GM21723 (cell line): ENCODE measurements at regions not wholly inside any gene's neighbourhood (a gene's known extent, or its start where the extent isn't known, plus 50 kb on each side); places are given as distances from the start of the nearest gene placed in this dataset.

Experiments
- ATAC-seq: cut with Tn5 transposase; IDR thresholded peaks from one replicate; pipeline ENCODE4 v1.9.1; 2021; ENCODE audit warnings: mild to moderate bottlenecking, moderate library complexity; ENCODE audit not compliant: unreplicated experiment

DNA sequence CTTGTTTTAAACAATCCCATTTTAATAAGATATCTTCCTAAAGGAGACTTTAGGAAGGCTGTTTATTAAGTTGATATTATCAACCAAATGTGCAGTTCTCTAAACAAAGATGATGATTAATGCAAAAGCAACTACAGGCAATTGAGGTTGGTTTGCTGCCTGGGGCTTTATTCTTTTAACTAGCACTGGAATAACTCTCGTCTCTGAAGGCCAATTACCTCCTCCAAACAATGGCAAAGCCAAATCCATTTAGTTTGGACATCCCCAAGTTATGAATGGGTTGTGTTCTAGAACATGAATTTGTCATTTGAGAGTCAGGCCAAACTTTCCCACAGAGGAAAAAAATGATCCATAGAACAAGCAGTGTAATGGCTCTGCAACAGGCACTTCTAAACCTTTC lies 114.1 kb downstream of the SLC16A9 start:
- no peak for ATAC-seq

DNA sequence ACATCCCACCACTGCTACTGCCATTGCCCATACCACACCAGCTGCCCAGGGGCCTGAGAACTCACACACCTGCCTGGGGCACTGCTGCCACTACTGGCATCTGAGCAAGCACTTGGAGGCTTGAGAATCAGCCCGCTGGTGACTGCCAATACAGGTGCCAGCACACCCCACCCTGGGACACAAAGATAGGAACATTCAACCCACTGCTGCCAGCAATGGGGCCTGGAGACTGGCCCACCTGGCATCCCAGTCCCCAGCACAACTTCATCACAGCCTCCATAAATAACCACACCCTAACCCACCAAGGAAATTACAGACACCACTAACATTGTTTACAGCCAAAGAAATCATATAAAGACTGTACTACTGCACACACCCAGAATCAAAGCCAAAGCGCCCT lies 115.9 kb downstream of the SLC16A9 start:
- ATAC-seq: no peak

DNA sequence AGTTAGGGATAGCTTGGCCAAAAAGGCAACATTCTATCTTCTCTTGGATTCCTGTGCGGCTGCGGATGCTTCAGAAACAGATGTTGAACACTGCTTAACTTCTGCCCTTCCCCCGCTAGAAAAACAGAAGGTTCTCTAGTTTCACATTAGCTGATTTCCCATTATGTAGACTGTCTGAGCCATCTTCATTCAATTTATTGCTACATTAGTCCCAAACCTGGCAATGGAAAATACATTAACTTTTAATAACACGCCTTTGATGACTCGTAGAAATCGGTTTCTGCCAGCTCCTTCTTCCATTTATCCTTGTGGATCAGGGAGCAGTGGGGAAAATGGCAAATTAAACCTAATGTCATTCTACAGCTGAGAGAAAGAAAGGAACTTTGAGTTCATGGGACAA lies 119.9 kb downstream of the SLC16A9 start:
- no peak for ATAC-seq

GRCh38 chr10:59588791-59589190 lies 120.9 kb downstream of the SLC16A9 start:
- ATAC-seq: no peak

- ATAC-seq: no peak
These were observed 121.9 kb downstream of the SLC16A9 start for GRCh38 chr10:59587756-59588140.

- ATAC-seq: no peak
These were observed 122.4 kb downstream of the SLC16A9 start for GRCh38 chr10:59587083-59587755.

DNA sequence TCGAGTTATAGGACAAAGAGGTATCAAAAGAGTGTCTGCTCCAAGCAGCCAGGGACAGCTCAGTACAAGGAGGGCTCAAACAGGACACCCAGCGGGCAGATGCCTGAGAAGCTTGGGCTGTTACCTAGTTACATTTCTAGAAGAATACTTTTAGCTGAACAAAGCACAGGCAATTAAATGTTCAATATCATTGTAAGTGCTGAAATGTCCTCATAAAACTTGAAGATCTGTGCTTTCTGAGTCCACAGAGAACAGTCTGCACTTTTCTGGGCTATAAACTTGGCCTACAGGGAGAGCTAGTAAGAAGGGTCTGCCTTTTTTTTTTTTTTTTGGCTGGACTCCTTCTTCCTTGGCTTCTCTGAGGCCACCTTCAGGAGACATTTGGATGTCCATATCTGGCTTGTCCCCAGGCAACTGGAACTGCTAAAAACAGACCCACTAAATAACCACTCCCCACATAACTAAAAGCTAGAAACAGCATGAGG lies 123.2 kb downstream of the SLC16A9 start:
- ATAC-seq: no peak

DNA sequence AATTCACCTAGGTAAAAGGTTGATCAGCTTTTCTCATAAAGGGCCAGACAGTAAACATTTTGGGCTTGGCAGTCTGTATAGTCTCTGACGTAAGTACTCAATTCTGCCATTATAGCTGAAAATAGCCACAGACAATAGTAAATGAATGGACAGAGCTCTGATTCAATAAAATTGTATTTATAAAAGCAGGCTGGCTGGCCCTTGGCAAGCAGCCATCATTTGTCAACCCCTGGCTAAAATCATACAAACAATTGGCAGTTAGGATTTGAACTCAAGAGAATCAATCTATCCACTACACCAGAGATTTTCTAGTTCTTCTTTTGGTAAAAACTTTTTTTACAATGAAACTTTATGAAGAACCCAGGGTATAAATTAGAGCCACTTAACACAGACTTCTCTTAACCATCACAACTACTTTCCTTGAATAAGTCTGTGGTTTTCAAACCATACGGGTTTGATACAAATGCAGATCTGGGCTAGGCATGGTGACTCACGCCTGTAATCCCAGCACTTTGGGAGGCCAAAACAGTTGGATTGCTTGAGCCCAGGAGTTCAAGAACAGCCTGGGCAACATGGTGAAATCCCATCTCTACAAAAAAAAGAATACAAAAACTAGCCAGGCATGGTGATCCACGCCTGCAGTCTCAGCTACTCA lies 124.5 kb downstream of the SLC16A9 start:
- ATAC-seq: no peak

GRCh38 chr10:59582780-59583179 lies 126.9 kb downstream of the SLC16A9 start:
- ATAC-seq: no peak

DNA sequence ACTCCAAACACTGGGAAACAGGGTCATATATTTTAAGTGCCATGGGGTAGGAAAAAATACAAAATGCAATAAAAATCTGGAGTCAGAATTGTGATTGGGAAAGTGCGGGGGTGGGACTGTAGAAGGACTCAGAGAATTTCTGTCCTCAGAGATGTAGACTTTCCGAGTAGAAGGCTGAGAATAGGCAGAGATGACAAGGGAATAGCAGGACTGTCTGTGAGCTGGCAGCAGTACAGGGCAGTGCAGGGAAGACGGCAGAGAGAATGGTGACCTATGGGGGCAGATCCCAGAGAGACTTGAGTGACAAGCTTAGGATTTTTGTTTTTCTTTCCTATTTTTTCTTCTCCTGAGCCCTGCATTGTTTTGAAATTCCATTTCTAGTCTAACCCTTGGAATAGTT lies 127.6 kb downstream of the SLC16A9 start:
- no peak for ATAC-seq

DNA sequence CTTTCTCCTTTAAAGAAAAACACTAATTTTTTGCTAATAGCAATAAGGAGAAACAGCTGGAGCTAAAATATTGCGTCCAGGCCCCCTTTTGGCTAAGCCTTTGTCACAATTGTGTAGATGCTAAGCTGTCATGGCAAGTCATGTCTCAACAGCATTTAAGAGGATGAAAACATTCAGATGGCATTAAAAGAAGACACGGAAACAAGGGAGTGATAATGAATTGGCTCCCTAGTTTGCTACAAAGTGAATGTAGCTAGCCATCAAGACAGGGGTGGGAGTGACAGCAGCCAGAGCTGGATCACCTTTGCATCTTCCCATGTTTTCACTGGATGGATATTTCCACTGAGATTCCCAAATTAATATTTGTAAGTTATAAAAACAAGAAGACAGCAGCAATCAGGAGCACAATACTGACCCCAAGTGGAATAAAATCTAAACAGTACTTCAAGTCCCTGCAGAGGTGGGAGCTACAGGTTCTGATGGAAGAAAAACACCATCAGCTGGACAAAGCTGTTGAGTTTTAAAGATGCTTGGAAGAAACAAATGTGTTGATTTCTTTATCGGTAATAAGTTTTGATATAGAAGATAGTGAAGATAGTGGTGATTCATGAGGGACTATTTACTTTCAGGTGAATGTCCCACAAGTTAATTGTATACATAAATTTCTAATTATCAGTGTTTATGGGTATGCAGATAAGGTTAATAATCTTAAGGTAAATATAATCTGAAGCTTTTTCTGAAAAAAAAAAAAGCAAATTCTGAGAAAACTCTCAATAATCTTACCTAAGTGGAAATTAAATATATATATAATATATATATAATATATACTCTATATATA lies 129.4 kb downstream of the SLC16A9 start:
- no peak for ATAC-seq

DNA sequence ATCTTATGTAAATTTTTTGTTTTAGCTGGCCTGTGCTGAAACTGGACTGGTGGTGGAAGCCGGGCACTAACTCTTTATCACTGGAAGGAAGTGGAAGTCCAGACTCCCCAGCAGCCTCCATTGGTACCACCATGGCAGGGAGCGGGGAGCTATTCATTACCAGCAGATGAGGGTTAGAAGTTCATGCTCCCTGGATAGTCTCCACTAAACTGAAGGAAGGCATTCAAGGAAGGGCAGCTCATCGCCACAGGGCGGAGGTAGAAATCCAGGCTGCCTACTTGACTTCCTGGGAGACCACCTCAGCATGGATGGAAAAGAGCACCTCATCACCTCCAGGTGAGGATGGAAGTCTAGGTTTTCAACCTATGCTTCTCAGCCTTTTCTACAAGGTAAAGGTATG lies 130.9 kb downstream of the SLC16A9 start:
- no peak for ATAC-seq

DNA sequence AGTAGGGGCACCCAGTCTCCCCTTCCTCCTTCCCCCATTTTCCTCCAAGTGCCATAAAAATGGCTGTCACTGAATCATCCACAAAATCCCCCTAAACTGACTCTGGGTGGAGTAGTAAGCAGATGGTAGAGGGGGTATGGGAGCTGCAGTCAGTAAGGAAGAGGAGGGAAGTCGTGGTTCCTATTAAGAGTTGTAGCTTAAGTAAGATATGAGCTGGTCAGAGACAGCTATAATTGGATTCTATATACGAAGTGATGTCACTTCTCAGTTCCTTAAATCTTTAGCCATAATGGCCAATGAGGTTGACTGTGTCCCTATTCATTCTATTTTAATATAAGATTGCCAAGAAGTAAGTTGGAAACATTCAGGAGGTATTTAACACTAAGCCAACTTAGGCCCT lies 131.7 kb downstream of the SLC16A9 start:
- peak; percentile 49 for ATAC-seq

GRCh38 chr10:59575269-59575668 lies 134.4 kb downstream of the SLC16A9 start:
- ATAC-seq: no peak

- ATAC-seq: no peak
These were observed 146.1 kb downstream of the SLC16A9 start for GRCh38 chr10:59563531-59563930.

DNA sequence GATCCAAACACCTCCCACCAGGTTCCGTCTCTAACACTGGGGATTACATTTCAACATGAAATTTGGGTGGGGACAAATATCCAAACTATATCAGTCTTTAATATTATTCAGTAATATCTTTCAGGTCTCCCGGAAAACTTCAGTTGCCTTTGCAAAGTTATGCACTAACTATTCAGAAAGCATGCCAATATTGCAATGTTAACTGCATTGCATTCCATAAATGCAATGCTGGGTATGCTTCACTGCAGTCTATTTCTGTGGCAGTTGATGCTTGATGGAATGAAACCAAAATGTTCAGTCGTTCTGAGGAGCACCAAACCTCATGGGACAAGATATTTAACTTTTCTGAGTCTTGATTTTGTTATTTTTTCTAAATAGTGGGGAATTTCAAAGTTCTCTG lies 147.5 kb downstream of the SLC16A9 start:
- ATAC-seq: no peak

- no peak for ATAC-seq
These were observed 148.1 kb downstream of the SLC16A9 start for GRCh38 chr10:59561477-59562121.

GRCh38 chr10:59560990-59561389 lies 148.7 kb downstream of the SLC16A9 start:
- no peak for ATAC-seq

GRCh38 chr10:59560161-59560560 lies 149.5 kb downstream of the SLC16A9 start:
- no peak for ATAC-seq

DNA sequence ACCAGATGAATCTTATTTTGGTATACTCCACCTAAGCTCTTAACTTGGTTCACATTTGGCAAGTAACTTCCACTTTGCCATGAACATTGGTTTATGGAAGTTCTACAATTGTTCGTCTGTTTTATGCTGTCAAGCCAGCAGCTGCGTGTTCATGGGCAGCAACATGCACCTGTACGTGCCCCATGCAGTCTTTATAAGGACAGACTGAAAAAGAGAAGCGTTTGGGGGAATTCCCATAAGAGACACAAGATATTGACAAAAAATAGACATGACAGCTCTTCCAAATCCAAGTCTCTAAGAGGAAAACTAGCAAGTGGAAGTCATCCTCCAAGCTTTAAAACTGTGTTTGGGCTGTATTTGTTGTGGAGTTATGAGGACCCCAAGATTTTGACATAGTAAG lies 151.6 kb downstream of the SLC16A9 start:
- ATAC-seq: no peak

DNA sequence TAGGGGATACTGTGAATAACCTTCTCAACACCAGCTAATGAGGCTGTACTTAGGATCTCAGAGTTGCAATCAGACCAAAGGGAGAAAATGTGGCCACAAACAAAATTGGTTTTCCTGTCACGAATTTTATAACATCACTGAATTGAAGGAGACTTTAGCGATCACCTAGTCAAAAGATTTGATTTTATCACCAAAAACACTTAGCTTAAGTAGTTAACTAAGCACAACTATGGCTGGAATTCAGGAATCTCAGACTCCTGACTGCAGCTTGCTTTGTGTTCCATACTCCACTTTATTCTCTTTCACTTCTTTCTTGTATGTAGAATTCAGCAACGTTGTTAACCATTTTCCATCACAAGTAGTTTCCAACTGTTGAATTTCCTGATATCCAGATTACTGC lies 152.0 kb downstream of the SLC16A9 start:
- no peak for ATAC-seq
